SW 1271 (cell line): ENCODE measurements at regions not wholly inside any gene's neighbourhood (a gene's known extent, or its start where the extent isn't known, plus 50 kb on each side); places are given as distances from the start of the nearest gene placed in this dataset.

Experiments used
- DNase-seq, 2 experiments: peaks; one replicate each; lab custom pipeline; 2025; lab: John Stamatoyannopoulos, UW

DNA sequence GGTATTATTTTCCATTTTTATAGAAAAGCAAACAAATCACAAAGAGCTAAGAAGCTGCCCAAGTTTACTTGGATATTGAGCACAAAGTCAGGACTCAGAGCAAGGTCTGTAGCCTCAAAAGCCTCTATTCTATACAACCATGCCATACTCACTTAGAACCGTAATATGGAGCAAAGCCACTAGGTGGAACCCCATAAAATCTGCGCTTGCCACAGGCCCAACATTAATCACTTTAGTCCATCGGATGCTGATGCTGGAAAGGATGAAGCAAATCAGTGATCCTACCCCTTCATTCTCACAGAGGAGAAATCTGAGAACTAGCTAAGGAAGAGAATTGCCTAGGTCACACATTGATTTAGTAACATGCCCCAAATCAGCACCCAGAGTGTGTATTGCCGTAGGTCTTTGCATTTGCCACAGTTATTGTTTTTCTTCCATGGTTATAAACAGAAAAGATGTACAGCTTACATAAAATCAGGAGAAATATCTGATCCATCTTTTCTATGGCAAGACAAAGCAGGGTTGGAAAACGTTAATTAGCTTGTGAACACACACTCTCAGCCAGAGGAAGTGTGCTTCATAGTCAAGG lies 56.7 kb upstream of the RAB38 start:
- DNase-seq, result peak in 1 of 2 experiments; percentile 37

DNA sequence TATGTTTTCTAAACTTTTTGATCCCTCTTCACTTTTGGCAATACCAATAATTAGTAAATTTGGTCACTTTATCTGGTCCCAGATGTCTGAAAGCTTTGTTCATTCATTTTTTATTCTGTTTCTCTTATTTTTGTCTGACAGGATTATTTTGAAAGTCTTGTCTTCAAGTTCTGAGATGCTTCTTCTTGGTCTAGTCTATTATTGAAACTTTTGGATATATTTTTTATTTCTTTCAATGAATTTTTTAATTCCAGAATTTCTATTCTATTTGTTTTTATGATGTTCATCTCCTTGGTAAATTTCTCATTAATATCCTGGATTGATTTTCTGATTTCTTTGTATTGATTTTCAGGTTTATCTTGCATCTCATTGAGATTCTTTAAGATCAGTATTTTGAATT lies 54.1 kb upstream of the RAB38 start:
- DNase-seq, result no peak
